GM21360 (cell line): ENCODE measurements at regions not wholly inside any gene's neighbourhood (a gene's known extent, or its start where the extent isn't known, plus 50 kb on each side); places are given as distances from the start of the nearest gene placed in this dataset.
"Not testable (repeated sequence)": the region's sequence is repeated elsewhere in the genome, so short reads cannot be mapped to it uniquely, and the experiment has no call there.

Experiments used
- ATAC-seq: cut with Tn5 transposase; IDR thresholded peaks from one replicate; pipeline ENCODE4 v1.9.1; 2021; ENCODE audit warnings: mild to moderate bottlenecking, moderate library complexity; ENCODE audit not compliant: unreplicated experiment

GRCh38 chrX:46034868-46035267 lies 510.4 kb downstream of the ZNF674 start:
- ATAC-seq: no peak

GRCh38 chrX:46029777-46030176 lies 515.4 kb downstream of the ZNF674 start:
- no peak for ATAC-seq

- no peak for ATAC-seq
Observed at GRCh38 chrX:46016296-46016695, 528.9 kb downstream of the ZNF674 start.

DNA sequence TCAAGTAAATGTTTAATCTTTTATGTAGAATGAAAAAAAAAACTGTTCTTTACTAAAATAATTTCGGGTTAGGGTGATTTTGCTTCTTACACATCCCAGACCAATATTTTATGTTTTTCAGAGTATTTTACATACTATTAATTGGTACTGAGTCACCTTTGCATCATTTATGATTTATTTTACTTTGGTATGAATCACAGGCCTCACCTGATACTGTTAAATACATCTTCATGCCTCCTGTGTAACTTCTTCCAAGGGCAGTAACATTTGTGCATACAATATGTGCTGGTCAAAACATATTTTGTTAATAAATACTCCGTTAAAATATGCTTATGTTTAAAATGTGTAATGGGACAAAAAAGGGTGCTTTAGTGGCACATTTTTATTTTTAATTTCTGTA lies 529.6 kb downstream of the ZNF674 start:
- ATAC-seq: no peak

DNA sequence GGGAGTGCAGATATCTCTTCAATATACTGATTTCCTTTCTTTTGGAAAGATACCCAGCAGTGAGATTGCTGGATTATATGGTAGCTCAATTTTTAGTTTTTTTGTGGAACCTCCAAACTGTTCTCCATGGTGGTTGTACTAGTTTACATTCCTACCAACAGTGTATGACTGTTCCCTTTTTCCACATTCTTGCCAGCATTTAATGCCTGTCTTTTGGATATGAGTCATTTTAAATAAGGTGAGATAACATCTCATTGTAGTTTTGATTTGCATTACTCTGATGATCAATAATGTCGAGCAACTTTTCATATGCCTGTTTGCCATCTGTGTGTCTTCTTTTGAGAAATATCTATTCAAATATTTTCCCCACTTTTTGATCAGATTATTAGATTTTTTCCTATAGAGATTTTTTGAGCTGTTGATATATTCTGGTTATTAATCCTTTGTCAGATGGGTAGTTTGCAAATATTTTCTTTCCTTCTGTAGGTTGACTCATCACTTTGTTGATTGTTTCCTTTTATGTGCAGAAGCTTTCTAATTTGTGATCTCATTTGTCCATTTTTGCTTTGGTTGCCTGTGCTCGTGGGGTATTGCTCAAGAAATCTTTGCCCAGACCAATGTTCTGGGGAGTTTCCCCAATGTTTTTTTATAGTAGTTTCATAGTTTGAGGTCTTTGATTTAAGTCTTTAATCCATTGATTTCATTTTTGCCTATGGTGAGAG lies 552.7 kb downstream of the ZNF674 start:
- ATAC-seq: no peak

DNA sequence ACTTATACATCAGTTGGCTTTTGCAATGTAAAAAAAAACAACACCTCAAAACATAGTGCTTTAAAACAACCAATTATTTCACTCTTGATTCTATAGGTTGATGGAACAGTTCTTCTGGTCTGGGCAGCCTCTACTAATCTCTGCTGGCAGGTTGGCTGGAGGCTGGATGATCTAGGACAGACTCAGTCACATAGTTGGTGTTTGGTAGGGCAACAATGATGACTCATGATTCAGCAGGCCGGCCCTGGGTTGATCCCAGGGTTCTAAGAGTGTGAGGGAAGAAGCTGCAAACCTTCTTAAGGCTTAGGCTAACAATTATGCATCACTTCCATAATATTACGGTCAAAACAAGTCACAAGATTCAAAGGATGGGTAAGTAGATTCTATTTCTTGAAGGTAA lies 558.2 kb downstream of the ZNF674 start:
- ATAC-seq: no peak

DNA sequence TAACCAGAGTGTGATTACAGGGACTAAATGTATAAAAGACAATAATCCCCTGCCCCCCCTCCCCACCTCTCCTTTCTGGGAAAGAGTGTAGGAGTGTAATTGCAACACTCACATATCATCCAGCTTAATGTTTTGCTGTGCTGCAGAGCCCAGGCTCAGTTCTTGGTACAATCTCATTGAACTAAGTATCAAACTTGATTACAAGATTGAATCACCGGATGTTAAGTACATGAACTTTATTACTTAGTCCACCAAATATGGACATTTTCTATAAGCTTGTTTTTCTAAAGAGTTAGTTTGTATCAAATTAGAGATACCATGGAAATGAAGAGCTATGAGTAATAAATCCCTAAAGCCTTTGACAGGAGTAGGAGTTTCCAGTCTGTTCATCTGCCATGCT lies 559.1 kb downstream of the ZNF674 start:
- no peak for ATAC-seq

- not testable (repeated sequence) for ATAC-seq
Observed at GRCh38 chrX:45982958-45983727, 562.1 kb downstream of the ZNF674 start.

DNA sequence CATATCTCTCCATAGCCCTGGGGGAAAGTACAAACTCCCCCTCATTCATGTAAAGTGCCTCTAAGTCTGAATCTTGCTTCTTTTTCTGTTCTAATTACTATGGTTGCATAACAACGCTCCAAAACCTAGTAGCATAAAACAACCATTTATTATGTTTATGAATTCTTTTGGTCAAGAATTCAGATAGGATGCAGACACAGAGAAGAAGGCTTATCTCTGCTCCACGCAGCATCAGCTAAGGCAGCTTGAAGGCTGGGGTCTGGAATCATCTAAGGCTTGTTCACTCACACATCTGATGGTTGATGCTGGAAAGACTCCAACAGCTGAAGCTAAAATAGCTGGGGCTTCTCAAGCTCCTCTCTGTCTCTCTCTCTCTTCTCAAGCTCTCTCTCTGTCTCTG lies 564.5 kb downstream of the ZNF674 start:
- no peak for ATAC-seq

GRCh38 chrX:45975633-45976032 lies 569.6 kb downstream of the ZNF674 start:
- no peak for ATAC-seq

DNA sequence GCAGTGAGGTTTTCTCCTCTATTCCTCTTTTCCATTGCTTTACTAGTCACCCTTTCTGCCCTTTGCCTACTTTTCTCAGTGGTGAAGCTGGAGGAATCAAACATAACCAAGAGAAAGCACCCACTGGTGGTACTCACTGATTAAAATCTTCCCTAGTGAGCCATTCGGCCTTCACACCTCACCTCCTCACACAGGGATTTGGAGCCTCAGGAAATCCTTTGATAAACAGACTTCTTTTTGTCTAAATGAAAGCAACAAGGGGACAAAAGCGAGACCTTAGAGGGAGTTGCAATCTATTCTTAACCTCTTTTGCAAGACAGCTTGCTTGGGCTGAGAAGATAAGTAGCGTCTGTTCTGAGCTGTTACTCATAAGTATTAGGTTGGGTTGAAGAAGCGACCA lies 572.6 kb downstream of the ZNF674 start:
- ATAC-seq: no peak

DNA sequence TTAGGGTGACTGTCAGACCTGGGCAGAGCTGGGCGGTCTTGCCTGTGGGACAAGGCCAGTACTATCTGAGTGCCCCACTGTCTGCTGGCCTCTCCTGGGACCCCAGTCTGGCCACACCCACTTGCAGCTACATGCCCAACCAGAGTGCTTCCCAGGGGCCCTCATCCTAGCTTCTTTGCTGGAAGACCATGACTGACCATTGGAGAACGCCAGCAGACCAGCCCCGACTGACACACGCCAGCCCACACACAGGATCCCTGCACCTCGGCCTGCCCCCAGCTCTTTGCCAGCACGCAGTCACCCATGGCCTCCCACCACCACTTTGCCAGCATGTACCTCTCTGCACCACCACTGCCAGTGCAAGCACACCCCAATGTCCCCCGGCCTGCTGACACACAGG lies 585.7 kb downstream of the ZNF674 start:
- ATAC-seq: no peak

DNA sequence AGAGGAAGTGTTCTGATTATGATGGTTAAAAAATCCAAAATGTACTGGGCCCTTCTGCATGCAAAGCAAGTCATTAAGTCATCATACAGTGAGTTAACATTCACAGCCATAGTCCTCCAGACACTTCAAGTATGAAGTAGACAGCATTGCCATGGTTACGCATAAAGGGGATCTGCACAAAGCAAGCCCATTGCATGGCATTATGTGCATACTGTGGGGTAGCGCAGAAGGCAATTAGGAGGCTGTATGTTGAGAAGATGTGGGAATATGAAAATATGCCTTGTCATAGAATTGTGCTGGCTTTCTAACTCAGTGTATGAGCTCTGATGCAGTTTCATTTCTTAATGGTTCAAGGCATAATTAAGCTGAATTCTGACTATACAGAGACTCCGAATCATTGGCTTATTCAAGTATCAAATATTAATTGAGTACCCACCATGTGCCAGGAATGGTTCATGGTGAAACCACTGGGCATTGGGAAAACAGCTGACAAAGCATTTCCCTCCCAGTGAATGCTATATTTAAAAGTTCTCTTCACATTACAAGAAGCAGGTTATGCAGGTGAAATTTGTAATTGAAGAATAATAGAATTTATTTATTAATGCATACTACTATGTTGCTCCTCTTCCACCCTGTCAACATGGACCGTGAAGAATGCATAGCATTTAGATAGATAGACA lies 588.9 kb downstream of the ZNF674 start:
- ATAC-seq: no peak

GRCh38 chrX:45955661-45956060 lies 589.6 kb downstream of the ZNF674 start:
- no peak for ATAC-seq

DNA sequence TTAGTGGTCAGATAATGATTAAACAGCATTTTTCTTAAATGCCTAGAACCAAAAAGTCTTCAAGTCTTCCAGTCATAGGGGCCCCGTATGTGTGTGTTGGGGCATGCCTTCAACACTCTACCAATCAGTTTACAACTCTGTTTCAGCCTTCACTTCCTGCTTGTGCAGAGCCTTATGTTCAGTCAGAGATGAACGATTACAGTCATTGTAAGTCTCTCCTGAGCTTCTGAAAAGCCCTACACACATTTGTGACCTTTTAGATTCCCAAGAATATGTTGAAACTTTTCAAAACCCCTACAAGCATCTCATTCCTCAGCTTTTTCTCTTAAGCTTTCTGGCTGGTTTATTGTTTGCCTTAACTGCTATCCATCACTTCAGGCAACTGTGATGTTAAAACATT lies 591.2 kb downstream of the ZNF674 start:
- ATAC-seq: no peak

DNA sequence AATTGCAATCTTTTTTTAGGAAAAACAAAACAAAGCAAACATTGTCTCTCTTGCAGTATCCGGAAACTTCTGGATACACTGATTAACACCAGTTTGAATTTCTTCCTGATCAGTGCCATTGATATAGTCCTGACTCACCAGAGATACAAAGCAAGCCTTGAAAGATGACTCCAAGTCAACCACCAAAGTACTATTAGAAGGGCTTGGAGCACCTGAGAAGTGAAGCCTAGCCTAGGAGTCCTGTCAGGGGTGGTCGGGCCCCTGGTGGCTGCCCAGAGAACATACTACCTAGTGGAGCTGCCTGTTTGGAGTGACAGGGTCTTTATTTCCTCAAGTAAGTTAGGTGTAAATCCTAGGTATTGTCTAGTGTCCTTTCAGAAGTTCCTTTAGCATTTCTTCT lies 593.2 kb downstream of the ZNF674 start:
- ATAC-seq: no peak

- ATAC-seq: no peak
Observed at GRCh38 chrX:45935408-45935807, 609.8 kb downstream of the ZNF674 start.

- no peak for ATAC-seq
Observed at GRCh38 chrX:45912316-45912715, 632.9 kb downstream of the ZNF674 start.

DNA sequence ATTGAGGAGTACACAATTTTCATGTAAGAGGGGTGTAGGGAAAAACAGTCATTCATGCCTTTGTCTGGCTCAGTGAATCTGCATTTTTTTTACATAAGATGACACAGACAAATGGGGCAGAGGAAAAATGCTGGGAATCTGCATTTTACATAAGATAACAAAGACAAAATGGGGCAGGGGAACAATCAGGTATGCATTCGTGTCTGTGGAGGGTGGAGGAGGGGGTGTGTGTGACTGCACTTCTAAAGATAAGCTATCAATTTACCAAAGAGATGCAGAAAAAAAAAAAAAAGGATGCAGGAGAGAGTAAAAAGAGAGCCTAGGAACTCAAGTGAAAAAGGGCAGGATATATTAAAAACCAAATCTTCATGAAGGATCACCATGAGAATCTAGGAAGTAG lies 637.4 kb downstream of the ZNF674 start:
- no peak for ATAC-seq

- ATAC-seq: no peak
Observed at GRCh38 chrX:45903781-45904201, 641.4 kb downstream of the ZNF674 start.

DNA sequence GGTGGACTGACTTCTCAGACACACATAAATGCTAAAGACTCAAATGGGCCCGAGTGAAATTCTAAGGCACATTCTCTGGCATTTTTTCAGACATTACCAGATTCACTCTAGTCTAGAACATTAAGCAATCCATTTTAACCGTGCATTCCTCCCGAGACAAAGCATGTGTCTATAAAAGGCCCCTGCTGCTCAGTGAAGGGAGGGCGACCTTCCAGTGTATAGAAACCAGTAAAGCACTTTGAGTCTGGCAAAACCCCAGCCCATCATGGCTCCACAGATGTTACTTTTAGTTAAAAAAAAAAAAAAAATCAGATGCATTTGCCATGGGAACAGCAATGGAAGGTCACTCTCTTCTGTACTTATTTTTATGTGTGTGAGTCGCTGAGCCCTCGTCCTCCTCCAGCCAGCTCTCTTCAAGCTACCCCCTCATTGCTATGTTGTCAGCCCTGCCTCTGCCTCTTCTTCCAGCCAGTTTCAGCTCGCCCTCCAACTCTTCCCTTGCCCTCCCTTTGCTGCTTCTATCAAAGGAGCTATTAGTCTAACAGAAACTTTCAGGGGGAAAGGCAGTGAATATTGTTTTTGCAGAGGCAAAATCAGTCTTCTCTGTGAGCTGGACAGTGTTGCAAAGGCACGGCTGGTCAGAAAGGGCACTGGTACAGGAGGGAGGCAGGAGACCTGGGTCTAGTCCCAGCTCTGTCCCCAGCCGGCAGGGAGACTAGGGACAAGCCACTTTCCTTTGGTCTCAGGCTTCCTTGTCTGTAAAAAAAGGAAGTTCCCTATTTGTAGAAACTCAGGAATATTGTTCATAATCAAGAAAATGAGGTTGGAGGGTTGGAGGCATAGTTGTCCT lies 644.2 kb downstream of the ZNF674 start:
- no peak for ATAC-seq
